Testis (tissue), 2 donors: ENCODE measurements at regions not wholly inside any gene's neighbourhood (a gene's known extent, or its start where the extent isn't known, plus 50 kb on each side); places are given as distances from the start of the nearest gene placed in this dataset.

Experiments
- DNase-seq: peaks from one replicate; pipeline ENCODE4 v3.0.0-alpha.2; 2019
- H3K27ac ChIP-seq, 2 donors: fragments of 200-600 bp; sonication (generic); one replicate each; pipeline ENCODE4 v1.5.1; 2019
- H3K27me3 ChIP-seq: fragments of 200-600 bp; sonication (generic); one replicate; pipeline ENCODE4 v1.5.1; 2019
- H3K36me3 ChIP-seq: fragments of 200-600 bp; sonication (generic); one replicate; pipeline ENCODE4 v1.5.1; 2017; ENCODE audit warnings: low read depth; ENCODE audit errors: missing control alignments
- H3K4me1 ChIP-seq: fragments of 200-600 bp; sonication (generic); one replicate; pipeline ENCODE4 v1.5.1; 2019
- H3K4me3 ChIP-seq, 2 donors: fragments of 200-600 bp; sonication (generic); one replicate each; pipeline ENCODE4 v1.5.1; 2017 to 2019
- H3K9me3 ChIP-seq: fragments of 200-600 bp; sonication (generic); one replicate; pipeline ENCODE4 v1.5.1; 2017
- POLR2A ChIP-seq: fragments of 450-650 bp; IDR thresholded peaks from one replicate; pipeline ENCODE4 v1.6.1; 2017; ENCODE audit warnings: antibody characterized with exemption, mild to moderate bottlenecking, moderate library complexity
- WGBS, 2 donors: methylation state at CpG; one replicate each; pipeline ENCODE4 v1.1.5; 2018; 5-methylcytosine and 5-hydroxymethylcytosine counted together
- intact Hi-C: fragments of 100-400 bp; cut with DNase I; formaldehyde crosslinking; loops from one replicate; pipeline ENCODE4 v1.15.1; 2023; ENCODE audit warnings: low total_unique reads
- TF ChIP-seq, protein P1 (sequence below), 3 experiments: fragments of 450-650 bp in 2 of 3; fragments of 200-600 bp in 1 of 3; sonication (generic) in 1 of 3; IDR thresholded peaks; one replicate each; pipeline ENCODE4 v1.5.1; 2016 to 2019; ENCODE audit warnings: antibody characterized with exemption in 3 of 3, mild to moderate bottlenecking in 2 of 3, moderate library complexity in 1 of 3

DNA sequence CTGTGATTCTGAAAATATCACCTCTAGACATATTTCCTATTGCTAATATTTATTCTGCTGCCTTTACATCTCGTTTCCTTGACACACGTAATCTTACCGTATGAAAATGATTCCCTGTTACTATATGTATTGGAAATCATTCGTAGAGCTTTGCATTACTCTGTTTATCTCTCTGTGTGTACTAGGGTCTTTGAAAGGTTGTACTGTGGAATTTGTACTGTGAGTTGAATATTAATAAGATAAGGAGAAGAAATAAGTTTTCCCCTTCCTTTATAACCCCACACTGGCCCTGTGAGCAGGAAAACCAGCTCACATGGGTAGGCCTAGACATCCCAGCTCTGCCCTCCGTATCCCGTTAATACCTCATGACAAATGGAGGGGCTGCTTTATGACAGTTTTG, 354.9 kb downstream of the KLF5 start:
- H3K36me3 ChIP-seq, result no peaks in the 10 kb centered on the region
- H3K27ac ChIP-seq, result no peak overlapping the region
- H3K4me1 ChIP-seq, result no peaks in the 10 kb centered on the region
- DNase-seq, result no peak
- intact Hi-C loops, result no loop called here
- 87 to 95% methylated on average over 6 of the region's 6 CpGs for WGBS, 2 donors
- H3K27me3 ChIP-seq, result no peaks in the 10 kb centered on the region
- TF ChIP-seq POLR2A, result no peak
- TF ChIP-seq, protein P1, sequence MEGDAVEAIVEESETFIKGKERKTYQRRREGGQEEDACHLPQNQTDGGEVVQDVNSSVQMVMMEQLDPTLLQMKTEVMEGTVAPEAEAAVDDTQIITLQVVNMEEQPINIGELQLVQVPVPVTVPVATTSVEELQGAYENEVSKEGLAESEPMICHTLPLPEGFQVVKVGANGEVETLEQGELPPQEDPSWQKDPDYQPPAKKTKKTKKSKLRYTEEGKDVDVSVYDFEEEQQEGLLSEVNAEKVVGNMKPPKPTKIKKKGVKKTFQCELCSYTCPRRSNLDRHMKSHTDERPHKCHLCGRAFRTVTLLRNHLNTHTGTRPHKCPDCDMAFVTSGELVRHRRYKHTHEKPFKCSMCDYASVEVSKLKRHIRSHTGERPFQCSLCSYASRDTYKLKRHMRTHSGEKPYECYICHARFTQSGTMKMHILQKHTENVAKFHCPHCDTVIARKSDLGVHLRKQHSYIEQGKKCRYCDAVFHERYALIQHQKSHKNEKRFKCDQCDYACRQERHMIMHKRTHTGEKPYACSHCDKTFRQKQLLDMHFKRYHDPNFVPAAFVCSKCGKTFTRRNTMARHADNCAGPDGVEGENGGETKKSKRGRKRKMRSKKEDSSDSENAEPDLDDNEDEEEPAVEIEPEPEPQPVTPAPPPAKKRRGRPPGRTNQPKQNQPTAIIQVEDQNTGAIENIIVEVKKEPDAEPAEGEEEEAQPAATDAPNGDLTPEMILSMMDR (IDR thresholded peaks at IDR 0.05), result no peak
- H3K9me3 ChIP-seq, result no peaks in the 10 kb centered on the region
- no peak overlapping the region for H3K4me3 ChIP-seq

- H3K4me3 ChIP-seq, result no peak overlapping the region
- H3K27ac ChIP-seq, result no peak overlapping the region
- H3K4me1 ChIP-seq, result no peaks in the 10 kb centered on the region
- 80 to 100% methylated on average over 1 of the region's 1 CpG for WGBS, 2 donors
- TF ChIP-seq POLR2A, result no peak
- TF ChIP-seq, protein P1 (IDR thresholded peaks at IDR 0.05), result no peak
- no peaks in the 10 kb centered on the region for H3K36me3 ChIP-seq
- no peak for DNase-seq
- no peaks in the 10 kb centered on the region for H3K27me3 ChIP-seq
- no peaks in the 10 kb centered on the region for H3K9me3 ChIP-seq
- intact Hi-C loops, result no loop called here
Measured at GRCh38 chr13:73412933-73413332, 354.1 kb downstream of the KLF5 start.

- H3K27ac ChIP-seq, result no peak overlapping the region
- no peaks in the 10 kb centered on the region for H3K9me3 ChIP-seq
- no peak for TF ChIP-seq POLR2A
- TF ChIP-seq, protein P1 (IDR thresholded peaks at IDR 0.05), result no peak
- H3K27me3 ChIP-seq, result no peaks in the 10 kb centered on the region
- WGBS, 2 donors, result 84 to 85% methylated on average over 7 of the region's 7 CpGs
- no peak overlapping the region for H3K4me3 ChIP-seq
- no peaks in the 10 kb centered on the region for H3K36me3 ChIP-seq
- no peak for DNase-seq
- intact Hi-C loops, result no loop called here
- H3K4me1 ChIP-seq, result no peaks in the 10 kb centered on the region
Measured at GRCh38 chr13:73411067-73411809, 352.4 kb downstream of the KLF5 start.

DNA sequence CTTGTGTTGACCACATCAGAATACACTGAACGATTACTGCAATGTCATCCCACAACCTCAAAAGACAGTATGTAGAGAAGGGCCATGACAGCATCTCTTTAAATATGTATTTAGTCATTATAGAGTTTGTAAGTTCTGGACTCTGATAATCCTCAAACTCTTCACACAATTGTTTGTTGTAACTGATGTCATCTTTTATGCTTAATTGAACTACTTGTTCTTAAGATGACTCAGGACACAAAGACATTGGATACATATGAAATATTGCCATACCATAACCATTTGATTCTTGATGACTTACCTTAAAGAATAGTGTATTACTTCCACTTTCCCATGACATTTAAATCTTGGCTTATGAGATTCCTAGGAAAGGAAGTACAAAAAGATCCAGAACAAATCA, 347.6 kb downstream of the KLF5 start:
- intact Hi-C loops, result no loop called here
- H3K27ac ChIP-seq, result no peak overlapping the region
- H3K27me3 ChIP-seq, result no peaks in the 10 kb centered on the region

More for the DNA sequence above, 347.6 kb downstream of the KLF5 start:
- no peak overlapping the region for H3K4me3 ChIP-seq
- 73 to 82% methylated on average over 1 of the region's 1 CpG for WGBS, 2 donors
- no peaks in the 10 kb centered on the region for H3K36me3 ChIP-seq
- no peaks in the 10 kb centered on the region for H3K4me1 ChIP-seq
- TF ChIP-seq POLR2A, result no peak
- TF ChIP-seq, protein P1 (IDR thresholded peaks at IDR 0.05), result no peak
- no peaks in the 10 kb centered on the region for H3K9me3 ChIP-seq
- no peak for DNase-seq
